ENCODE measurements at regions not wholly inside any gene's neighbourhood (a gene's known extent, or its start where the extent isn't known, plus 50 kb on each side); places are given as distances from the start of the nearest gene placed in this dataset.

DNA sequence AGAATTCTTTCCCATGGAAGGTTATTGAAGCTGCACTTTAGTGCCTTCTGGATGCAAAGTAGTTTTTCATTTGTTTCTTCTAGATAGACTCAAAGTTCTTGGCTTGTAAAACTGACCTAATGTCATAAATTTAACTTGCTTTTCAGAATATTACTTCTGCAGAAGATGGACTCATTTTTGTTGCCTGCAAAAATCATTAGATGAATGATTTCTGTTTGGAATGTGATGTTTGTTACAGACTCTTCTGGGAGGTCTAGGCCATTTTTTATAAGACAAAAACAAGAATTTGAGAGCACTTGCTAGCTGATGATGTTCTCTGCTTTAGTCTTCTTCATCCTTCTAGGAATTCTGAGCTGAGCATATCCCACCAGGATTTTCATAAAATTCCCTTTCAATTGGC is 308.6 kb upstream of the GIMD1 start:
- no peak for DNase-seq (ENCODE audit: low read depth, low spot score)

DNA sequence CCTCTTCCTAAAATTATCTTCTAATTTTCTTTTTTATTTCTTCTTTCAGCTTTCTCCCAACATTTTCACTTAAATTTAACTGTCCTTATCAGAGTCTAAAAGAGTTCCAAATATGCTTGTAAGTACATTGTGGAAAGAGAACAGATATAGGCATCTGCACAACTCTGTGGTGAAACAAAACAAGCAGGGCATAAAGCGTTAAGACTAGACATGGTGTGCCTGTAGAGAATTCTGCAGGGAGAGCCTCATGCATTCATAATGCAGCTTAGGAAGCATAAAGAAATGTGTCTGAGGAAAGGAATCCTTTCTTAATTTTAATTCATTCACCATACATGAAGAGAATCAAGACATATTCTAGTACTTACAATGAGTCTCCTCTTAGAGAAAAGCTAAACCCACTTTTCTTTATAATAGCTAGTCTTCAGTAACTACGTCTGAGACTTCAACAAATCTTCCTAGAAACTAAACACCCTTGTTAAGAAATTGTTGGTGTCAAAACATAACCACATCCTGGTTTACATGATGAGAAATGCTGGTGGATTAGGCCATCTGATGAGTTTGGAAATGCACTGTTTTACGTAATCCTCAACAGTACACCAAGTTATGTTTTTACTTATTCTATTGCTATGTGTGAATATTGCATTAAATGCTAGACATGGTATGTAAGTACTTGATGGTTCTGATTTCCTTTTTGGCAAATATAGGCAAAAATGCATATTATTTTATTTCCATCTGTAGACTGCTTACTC is 307.8 kb upstream of the GIMD1 start:
- no peak for DNase-seq (ENCODE audit: low read depth, low spot score)

DNA sequence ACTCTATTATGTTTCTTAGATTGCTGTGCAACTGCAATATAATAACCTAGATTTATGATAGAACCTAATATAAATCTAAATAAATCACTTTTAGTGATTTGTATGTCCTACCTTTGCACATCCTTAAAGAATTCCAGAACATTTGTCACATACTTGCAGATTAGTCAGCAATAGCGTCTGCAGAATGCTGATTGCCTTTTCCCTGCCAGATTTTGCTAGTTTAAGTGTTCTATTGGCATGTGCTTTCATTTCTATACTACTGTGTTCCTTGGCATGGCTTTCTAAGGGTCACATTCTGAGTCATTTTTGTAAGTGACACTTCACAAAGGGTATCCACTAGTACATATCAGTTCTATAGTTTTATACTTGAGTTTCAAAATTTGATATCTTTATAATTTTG is 303.1 kb upstream of the GIMD1 start:
- DNase-seq (ENCODE audit: low read depth, low spot score) = no peak

DNA sequence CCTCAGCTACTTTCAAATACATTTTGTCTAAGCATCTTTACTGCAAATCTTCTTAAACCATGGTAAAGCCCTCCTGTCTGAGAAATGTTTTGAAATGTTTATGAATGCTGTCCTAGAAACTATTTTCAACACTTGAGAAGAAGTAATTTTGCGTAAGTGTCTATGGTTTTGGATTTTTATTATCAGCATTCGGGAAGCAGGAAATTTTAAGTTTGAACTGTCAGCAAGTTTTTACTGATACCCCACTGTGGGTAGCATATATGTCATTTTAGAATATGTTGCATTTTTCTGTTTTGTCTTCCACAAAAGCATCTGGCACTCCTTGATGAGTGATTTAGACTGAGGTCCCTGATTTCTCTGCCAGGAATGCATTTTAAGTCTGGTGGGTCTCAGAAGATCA is 302.4 kb upstream of the GIMD1 start:
- DNase-seq (ENCODE audit: low read depth, low spot score) = no peak

DNA sequence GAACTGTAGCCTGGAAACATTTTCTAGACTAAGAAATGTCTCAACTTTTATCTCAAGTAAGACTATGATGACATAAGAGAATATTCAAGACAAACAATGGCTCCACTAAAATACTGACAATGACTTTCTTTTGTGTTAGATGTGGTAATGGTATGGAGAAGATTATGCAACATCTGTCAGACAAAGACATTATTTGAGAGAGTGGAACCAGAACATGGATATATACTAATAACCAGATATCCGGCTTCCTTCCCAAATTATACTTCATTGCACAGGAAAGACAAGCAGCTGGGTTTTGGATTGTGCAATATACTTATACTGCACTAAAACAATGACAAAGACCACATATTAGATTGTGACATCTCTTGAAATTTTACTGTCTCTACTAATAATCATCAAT is 290.8 kb upstream of the GIMD1 start:
- no peak for DNase-seq (ENCODE audit: low read depth, low spot score)

DNA sequence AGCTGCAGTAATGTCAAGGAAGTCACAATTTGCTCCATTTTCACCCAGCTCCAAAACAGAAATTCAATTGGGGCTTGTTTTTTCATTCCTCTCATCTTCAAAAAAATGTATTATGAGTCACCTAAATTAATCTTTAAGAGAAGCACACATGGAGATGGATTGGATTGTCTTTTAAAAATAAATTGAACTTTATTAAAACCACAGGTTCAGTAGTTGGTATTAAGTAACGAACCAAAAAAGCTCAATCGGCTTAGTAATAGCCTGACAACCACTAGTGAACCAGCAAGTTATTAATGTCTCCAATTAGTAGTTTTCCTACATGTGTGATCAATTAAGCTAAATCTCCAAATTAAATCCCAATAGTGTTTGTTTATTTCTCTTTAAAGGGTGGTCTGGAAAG is 283.5 kb upstream of the GIMD1 start:
- DNase-seq (ENCODE audit: low read depth, low spot score) = no peak

DNA sequence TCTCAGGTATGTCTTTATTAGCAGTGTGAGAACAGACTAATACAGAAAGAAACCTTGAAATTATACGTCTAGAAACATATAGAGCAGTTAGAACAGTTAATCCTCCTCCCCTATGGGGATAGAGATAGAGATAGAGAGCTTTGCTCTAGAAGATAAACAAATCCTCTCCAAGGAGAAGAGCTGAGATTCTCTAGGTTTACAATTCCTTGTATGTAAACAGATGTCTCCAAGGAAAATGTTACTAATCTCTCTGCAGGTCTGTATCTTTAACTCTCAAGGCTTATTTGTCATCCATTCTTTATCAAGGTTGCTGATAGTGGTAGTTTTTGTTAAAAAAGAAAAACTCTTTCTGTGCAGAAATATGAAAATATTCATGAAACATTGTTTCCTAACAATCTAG is 282.1 kb upstream of the GIMD1 start:
- DNase-seq (ENCODE audit: low read depth, low spot score) = no peak

DNA sequence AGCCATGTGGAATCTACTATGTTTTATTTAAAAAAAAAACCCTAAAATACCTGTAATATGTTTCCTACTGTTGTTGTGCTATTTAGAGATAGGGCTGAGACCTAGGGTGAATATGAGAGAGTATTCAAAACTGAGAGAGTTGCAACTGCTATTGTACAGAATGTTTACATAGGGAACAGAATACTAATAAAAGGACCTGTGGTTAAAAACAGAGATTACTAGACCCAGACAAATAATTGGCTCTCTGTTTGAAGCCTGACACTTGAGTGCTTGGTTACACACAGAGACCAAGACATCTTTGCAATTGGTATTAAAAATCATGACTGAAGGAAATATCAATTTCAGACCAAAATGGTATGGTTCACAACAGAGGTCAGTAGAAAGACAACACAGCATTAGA is 278.9 kb upstream of the GIMD1 start:
- DNase-seq (ENCODE audit: low read depth, low spot score) = no peak

DNA sequence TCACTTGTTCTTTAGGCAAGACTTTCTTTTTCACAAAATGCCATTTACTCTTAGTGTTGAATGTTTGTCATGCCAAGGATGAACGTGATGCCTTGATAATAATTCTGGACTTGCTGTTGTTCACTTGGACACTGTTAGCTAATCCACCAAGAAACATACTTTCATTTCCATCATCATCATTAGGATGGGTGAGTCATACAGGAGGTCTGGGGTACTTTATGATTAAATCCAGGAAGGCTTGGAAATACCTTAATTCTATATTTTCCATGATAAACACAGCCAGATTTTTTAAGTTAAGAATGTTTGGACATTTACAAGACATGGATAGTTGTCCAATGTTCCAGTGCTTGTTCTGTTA is 260.7 kb upstream of the GIMD1 start:
- no peak for DNase-seq (ENCODE audit: low read depth, low spot score)

DNA sequence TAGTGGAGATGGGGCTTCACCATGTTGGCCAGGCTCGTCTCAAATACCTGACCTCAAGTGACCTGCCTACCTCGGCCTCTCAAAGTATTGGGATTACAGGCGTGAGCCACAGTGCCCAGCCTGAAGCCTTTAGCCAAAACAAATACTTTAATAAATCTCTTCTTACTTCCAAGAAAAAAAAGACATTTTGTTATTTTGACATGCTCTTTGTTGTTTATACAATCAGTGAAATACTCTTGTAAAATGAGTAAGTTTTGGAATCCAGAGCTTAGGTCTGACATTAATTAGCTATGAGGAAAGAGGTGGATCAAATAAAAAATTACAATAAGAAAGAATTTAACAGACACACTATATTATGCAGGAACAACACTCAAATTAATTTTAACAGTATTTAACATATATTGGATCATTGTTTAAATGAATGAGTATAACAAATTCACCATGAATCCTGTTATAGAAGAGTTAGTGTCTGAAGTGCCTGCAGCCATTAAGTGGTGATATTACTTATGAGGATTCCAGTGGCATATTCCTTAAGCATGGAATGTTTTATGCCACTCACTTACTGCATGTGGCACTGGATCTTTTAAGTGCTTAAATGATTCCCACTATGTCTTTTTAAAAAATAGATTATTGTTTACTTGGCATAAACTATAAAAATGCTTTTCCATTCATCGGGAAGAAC is 260.1 kb upstream of the GIMD1 start:
- DNase-seq (ENCODE audit: low read depth, low spot score) = no peak

DNA sequence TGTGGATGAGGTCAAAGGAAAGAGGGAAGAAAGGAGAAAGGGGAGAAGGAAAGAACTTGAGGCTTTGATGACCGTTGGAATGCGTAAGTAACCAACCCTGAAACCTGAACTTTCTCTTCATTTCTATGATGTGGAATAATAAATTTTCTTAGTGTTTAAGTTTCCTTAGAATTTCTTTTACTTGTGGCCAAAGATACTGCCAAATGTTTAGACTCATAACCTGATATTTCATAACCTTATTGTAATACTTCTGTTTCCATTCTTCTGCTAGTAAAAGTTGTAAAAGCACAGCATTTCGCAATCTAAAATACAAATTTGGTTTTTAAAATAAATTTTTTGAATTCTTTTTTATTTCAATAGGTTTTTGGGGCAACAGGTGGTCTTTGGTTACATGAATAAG is 258.5 kb upstream of the GIMD1 start:
- DNase-seq (ENCODE audit: low read depth, low spot score) = no peak

DNA sequence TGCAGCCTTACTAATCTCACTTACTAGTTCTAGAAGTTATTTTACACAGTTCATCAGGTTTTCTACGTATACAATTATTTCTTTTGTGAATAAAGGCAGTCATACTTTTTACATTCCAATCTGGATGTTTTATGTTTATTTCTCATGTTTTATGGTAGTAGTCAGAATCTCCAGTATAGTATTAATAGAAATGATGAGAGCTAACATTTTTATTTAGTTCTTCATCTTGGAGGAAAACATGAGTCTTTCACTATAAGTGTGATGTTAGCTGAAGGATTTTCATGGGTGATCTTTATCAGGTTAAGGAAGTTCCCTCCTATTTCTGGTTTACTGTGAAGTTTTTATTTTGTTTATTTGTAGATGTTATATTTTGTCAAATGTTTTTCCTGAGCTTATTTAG is 256.1 kb upstream of the GIMD1 start:
- DNase-seq (ENCODE audit: low read depth, low spot score) = no peak

DNA sequence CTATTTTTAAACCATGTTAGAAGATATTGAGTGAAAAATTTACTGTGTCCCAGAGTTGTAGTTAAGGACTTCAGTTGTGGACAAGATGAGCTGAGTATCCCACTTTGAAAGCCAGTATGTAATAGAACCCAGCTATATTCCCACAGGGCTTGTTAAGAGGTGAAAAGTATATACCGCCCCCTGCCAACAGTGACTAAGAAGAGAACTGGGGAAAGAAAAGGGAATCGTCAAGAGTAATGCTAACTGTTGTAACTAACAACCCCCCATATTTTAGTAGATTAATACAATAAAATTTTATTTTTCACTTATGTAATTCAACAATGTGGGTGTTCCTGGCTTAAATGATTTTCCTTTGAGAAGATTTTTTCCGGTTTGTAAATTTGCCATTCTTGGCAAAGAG is 250.4 kb upstream of the GIMD1 start:
- DNase-seq (ENCODE audit: low read depth, low spot score) = no peak

DNA sequence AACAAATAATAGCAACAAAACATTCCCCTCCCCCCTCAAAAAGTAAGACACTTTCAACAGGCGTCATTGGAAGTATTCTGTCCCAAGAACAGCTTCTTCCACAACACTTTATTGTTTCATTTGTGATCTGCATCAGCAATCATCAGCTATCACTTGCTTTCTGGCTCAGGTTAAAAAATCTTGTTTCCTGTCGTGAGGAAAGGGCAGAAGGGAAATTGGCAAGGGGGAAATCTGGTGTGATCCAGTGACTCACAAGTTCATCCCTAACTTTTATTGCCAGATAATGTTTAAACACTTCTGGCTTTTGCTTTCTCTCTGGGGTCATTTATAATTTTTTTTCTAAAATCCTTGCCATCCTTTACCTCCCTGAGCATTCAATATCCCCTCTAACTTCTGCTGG is 247.4 kb upstream of the GIMD1 start:
- no peak for DNase-seq (ENCODE audit: low read depth, low spot score)

DNA sequence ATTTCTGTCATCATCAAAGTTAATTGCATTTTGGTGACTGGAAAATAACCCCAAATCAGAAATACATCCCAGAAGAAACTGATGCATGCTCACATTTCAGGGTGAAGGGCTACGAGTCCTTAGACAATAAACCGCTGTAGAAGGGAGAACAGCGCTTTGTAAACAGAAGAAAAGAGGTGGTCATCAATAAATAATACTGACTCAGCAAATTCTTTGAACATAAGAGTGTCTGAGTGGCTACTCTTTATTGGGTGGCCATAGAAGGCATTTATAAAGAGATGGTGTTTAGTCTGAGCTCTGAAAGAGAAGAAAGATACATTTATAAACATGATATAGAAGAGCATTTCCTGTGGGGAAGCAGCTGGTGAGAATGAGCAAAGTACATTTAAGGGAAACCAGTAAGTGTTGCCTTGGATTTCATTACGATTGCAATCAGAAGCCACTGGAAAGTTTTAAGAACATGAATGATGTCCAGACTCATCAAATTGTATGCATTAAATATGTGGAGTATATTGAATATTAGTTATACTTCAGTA is 246.9 kb upstream of the GIMD1 start:
- no peak for DNase-seq (ENCODE audit: low read depth, low spot score)

DNA sequence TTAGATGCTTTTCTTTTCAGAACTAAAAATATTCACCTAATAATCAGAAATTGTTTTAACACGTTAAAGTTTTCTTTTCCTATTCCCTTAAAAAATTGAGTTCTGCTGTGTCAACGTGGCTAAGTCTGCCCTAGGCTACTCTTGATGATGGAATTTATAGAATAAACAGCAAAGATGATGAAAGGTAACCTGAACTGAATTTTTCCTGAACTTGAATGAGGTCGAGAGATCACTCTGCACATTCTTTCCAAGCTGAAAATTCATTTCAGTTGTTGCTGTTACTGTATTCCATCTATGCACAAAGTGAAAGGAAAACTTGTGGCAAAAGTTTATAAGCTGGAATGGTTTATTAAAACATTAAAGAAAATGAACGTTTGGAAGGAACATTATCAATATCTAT is 245.9 kb upstream of the GIMD1 start:
- no peak for DNase-seq (ENCODE audit: low read depth, low spot score)

DNA sequence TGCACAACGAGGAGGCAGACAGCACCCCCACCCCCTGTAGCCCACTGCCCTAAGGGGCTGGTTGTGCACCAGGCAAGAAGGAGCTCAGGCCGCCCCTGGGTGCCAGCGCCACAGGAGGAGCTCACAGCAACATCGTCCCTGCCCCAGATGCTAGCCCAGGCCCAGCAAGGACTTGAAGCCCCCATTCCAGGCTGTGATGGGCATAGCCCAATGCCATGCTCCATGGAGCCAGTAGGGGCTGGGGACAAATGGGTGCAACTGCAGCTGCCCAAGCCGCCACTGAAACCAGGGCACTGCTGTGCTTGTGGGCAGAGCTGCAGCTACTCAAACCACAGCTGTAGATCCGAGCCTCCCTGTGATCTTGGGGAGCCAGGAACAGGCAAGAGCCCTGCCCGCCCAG is 241.3 kb upstream of the GIMD1 start:
- DNase-seq (ENCODE audit: low read depth, low spot score) = no peak

DNA sequence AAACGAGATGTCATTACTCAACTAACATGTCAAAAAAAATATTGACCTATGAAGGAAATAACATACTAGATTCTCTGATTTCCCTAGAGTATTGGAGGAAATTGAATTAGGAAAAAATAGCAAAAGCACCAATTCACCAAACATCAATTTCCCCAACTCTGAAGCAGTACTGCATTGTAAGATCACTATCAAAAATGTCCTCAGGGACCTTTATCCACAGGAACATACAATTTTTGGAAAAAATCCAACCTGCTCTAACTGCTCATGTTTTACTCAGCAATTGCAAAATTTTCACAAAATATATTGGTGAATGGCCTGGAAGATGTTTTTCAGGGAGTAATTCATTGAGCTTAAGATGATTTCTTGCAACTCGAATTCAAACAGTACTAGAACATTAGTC is 239.0 kb upstream of the GIMD1 start:
- DNase-seq (ENCODE audit: low read depth, low spot score) = no peak

DNA sequence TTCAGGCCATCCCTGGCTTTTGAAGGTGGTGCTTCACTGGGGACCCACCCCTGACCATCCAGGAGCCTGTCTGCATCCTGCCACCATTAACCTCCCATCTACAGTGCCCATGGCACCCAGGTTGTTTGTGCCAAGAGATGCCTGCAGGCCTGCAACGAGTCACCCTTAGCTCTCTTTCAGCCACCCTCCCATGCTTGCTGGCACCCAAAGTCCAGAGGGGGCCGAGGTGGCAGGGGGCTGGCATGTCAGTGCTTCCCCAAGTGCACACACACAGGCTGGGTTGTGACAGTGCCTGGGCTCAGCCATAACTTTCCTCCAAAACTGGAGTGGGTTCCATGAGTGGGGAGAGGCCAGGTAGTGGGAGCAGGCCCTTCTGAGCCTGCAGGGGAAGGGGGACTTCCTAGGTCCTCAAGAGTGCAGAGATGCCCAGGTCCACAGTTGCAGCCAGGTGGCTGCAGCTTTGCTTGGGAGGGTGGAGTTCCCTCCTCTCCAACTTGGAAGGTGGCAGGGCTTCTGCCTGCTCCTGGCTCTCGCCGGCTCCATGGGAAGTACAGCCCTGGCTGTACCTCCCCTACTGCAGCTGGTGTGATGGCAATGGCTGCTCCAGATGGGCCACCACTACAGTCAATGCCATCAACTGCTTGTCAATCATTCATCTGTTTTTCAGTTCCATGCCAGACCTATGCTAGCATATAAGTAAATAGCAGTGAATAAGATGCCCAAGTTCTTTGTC is 235.9 kb upstream of the GIMD1 start:
- no peak for DNase-seq (ENCODE audit: low read depth, low spot score)

DNA sequence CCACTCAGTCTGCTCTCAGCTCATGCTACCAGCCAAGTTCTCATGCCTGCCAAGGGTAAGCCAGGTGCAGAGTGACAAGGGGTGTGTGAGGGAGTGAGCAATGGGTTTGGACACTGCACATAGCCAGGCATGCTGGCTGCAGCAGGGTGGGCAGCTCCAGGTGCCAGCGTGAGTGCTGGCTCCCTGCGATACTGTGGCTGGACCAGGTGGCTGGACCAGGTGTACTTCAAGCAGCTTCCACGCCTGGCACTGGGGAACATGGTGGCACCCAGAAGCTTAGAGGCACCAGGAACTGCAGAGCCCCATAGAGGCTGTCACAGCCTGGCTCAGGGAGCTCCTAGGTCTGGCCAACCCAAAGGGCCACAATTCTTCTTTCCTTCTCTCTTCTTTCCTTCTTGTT is 234.9 kb upstream of the GIMD1 start:
- no peak for DNase-seq (ENCODE audit: low read depth, low spot score)

DNA sequence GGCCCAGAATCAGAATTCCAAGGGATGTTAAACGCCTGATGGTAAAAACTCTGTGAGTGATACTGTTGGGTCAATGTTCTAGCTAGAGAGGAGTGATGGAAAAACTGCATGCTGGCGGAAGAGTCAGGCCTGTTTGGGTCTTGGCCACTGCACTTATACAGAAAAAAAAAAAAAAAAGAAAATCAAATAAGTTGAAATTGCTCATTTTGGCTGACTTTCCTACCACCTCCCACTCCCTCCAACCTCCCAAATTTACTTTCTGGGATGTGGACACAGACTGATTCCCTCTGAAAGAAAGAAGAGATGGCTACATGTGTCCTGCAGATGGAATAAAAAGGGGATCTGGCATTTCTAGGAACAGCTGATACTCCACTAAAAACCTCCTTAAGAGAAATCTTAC is 234.1 kb upstream of the GIMD1 start:
- no peak for DNase-seq (ENCODE audit: low read depth, low spot score)

DNA sequence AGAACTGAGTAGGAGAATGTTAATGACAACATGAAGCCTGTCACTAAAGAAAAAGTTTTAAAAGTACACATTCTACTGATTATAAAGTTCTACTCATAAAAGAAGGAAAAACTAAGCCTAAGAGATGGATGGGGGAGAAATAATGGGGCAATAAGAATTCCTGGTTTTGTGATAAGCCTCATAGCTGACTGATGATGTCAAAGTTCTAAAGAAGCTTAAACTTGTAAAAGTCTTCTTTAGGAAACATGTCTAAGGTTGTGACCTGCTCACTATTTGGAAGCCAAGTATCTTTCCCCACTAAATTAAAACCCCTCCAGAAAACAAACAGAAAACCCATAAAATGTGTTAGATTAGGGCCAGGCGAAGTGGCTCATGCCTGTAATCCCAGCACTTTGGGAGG is 232.9 kb upstream of the GIMD1 start:
- no peak for DNase-seq (ENCODE audit: low read depth, low spot score)

DNA sequence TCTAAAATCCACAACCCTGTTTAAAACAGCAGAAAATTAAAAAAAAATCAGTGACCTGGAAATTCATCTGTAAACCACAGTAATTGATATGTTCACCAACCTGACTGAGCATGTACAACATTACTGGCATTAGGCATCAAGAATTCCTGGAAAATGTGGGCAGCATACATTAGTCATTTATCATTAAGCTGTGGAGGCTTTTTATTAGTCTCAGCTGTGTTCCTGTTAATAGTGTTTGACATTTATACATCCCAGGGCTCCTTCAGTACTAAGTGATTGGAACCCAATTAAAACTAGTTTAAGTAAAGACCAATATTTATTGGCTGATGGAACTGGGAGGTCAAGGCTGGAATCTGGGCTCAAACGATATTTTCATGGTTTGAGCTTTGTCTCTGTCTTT is 227.3 kb upstream of the GIMD1 start:
- no peak for DNase-seq (ENCODE audit: low read depth, low spot score)
